PFSK-1 (cell line): ENCODE measurements at regions not wholly inside any gene's neighbourhood (a gene's known extent, or its start where the extent isn't known, plus 50 kb on each side); places are given as distances from the start of the nearest gene placed in this dataset.

Experiments
- FOXP2 ChIP-seq: optimal IDR thresholded peaks from 2 replicates; pipeline ENCODE3; 2011; ENCODE audit warnings: borderline replicate concordance, control low read depth, inconsistent platforms; ENCODE audit not compliant: insufficient read depth; ENCODE audit errors: extremely low read length, extremely low read depth
- POLR2AphosphoS5 ChIP-seq: IDR thresholded peaks from 2 replicates; pipeline ENCODE4 v1.6.1; 2012; ENCODE audit warnings: low read depth, mild to moderate bottlenecking, control low read depth, low read length, moderate library complexity

DNA sequence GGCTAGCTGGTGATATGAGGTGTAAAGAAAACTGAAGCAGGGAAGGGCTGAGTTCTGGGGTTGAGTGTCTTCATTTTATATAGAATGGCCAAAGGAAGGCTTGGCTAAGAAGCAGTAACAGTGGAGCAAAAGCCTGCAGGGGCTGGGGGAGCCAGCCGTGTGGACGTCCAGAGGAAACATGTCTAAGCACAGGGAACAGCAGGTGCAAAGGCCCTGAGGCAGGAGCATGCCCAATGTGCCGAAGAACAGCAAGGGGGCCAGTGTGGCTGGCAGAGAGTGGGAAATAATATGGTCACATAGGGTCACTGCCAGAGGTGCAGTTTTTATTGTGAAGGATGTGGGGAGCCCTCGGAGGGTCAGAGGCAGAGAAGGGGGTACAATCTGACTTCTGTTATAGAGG lies 60.5 kb upstream of the KCNG1 start:
- TF ChIP-seq FOXP2 (no peak), POLR2AphosphoS5 (no peak)
